GM21825 (cell line): ENCODE measurements at regions not wholly inside any gene's neighbourhood (a gene's known extent, or its start where the extent isn't known, plus 50 kb on each side); places are given as distances from the start of the nearest gene placed in this dataset.

Source experiments
- ATAC-seq: cut with Tn5 transposase; IDR thresholded peaks from one replicate; pipeline ENCODE4 v1.9.1; 2021; ENCODE audit warnings: mild to moderate bottlenecking, moderate library complexity; ENCODE audit not compliant: unreplicated experiment

DNA sequence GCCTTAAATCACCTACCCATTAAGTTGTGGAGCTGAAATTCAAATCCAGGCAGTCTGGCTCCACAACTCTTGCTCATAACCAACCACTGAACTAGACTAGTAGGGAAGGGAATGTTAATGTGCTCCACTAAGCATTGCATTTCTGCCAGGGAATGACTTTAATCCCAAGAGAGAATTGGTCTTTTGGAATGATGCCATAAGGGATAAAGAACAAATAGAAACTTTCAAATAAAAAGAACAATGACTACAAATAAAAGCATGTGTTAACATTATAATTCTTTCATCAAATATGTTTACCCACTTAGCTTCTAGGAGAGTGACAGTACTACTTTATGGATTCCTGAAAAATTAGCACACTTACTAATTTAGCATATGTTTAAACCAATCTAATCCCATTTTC, 905.9 kb downstream of the CENPC start:
- ATAC-seq: no peak

GRCh38 chr4:66636349-66636748, 909.0 kb downstream of the CENPC start:
- no peak for ATAC-seq

GRCh38 chr4:66633477-66633876, 911.8 kb downstream of the CENPC start:
- ATAC-seq: no peak

DNA sequence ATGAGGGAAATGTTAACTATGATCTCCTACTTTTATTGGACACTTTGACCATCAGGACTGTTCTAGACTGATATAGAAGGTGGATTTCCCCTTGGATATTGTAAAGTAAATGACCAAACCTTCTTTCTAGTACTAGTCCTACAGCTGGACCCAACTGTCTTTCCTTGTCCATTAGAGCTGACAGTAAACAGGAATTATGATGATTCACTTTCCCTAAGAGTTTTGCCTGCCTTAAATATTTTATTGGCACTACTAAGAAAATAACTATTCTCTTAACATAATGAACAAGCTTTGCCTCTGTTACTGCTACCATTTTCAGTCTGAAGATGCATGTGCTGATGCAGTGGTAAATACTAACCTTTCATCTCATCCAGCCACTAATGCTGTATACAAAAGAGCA, 915.4 kb downstream of the CENPC start:
- no peak for ATAC-seq

DNA sequence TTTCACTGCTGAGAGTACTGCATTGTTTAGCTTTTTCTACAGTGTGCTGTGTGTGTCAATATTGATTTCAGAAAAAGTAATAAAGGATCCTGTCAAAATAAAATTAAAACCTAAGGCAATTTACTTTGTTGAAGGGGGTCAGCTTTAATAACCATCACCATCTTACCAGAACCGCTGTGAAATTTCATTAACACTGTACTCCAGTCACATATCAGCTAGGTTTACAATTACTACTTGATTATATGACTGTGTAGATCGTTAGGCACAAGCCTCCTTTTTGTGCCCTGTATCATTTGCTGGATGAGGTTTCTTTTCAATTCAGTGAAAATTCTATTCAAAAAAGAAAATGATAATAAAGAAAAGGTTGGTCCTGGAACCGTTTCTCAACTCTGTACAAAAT, 917.2 kb downstream of the CENPC start:
- ATAC-seq: no peak

GRCh38 chr4:66625480-66625879, 919.8 kb downstream of the CENPC start:
- ATAC-seq: no peak

- ATAC-seq: no peak
Measured at GRCh38 chr4:66613591-66613990, 931.7 kb downstream of the CENPC start.

GRCh38 chr4:66609014-66609413, 936.3 kb downstream of the CENPC start:
- ATAC-seq: no peak

- no peak for ATAC-seq
Measured at GRCh38 chr4:66606908-66607307, 936.6 kb upstream of the EPHA5 start.

- no peak for ATAC-seq
Measured at GRCh38 chr4:66606215-66606614, 935.9 kb upstream of the EPHA5 start.

DNA sequence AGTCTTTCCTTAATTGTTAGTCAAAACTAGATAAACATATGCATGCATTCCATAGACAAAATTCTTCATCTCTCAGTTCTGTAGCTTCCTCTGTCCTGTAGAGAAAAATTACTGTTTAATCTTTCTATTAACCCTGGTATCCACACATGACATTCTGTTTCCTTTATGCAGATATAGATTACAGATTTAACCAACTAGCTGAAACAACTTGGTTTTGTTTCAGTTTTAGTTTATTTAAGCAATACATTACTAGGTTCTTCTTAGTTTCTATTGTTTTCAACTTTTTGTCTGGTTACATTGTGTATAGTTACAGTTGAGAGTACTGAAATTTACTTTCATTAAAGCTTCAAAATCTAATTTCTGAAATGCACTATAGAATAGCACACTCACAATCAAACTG, 933.9 kb upstream of the EPHA5 start:
- ATAC-seq: no peak

GRCh38 chr4:66602622-66603021, 932.3 kb upstream of the EPHA5 start:
- no peak for ATAC-seq

- ATAC-seq: no peak
Measured at GRCh38 chr4:66591968-66592367, 921.7 kb upstream of the EPHA5 start.

DNA sequence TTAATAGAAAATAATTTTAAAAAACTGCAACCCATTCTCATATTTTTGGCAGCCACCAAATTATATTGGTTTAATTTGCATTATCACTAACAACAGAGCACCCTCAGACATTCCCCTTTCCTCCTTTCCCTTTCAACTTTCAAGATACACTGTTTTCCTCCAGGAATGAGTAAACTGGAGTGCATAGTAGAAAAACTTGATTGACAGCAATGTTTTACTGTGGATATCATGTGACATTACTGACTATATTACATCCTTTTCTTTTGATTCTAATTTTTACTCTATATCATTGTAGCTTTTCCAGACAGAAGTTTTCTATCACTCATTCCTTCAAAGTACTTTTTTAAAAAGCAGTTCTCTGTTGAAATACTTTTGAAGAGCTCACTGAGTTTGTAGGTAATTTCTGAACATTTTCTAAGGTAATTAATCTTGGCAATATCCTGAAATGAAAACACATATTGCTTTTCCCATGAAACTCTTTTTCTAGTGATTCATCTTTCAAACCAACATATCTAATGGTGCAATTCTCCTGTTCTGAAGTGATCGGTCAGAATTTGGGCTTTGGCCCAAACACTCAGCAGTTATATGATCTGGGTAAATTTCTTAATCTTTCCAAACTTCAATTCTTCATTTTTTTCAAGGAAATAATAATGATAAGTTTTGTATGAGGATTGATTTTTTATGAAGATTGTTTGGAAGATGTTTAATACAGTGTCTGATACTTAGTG, 920.4 kb upstream of the EPHA5 start:
- no peak for ATAC-seq

GRCh38 chr4:66589183-66589582, 918.9 kb upstream of the EPHA5 start:
- ATAC-seq: no peak

DNA sequence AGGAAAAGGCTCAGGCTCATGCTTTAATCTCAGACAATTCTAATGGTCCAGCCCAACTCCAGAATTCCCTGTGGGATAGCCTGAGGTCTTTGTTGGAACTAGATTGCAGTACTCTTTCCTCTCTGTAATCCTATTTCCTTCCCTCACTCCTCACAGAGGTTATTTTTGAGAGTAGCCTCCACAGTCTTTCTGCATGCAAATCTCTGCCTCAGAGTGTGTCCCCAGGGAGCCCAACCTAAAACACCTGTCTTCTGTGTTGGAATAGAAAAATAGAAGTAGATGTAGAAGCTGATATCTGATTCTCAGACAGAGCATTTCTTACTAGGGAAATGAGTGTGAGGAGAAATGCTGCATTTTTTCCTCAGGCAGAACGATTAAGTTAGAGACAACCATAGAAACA, 915.5 kb upstream of the EPHA5 start:
- ATAC-seq: no peak

GRCh38 chr4:66577922-66578321, 907.6 kb upstream of the EPHA5 start:
- no peak for ATAC-seq

- no peak for ATAC-seq
Measured at GRCh38 chr4:66575008-66575696, 904.9 kb upstream of the EPHA5 start.

DNA sequence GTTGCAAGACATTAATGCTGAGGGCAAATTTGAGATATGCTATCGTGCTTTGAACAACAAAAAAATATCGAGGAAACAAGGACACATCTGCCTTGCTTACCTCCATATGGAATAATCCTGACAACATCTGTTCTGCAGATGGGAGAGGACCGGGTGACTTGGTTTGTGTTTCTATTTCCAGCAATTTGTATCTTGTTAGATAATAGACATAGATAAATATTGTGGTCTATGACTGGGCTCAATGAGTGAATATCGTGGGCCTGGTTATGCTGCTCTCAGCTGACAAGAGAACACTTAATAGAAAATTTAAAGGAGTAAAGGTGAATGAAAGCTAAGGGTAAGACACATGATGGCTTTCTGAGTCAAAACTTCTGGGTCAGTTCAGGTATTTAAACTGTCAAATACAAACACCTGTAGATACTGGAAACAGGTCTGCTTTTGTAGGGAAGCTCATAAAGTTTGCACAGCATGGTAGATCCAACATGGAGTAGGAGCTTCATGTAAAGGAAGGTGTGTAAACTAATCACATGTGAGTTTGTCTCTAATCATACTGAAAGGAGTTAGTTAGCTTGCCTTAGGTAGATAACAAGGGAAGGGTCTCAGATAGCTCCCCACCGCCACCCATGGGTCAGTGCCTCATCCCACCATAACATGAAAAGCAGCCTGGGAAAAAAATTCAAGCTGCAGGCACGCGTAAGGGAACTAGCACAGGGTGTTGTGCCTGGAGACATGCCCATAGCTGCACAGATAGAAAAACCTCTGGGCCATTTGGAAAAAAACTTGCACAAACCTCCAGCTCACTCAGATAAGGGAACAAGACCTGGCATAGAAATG, 904.1 kb upstream of the EPHA5 start:
- ATAC-seq: no peak

- no peak for ATAC-seq
Measured at GRCh38 chr4:66572949-66573348, 902.7 kb upstream of the EPHA5 start.

DNA sequence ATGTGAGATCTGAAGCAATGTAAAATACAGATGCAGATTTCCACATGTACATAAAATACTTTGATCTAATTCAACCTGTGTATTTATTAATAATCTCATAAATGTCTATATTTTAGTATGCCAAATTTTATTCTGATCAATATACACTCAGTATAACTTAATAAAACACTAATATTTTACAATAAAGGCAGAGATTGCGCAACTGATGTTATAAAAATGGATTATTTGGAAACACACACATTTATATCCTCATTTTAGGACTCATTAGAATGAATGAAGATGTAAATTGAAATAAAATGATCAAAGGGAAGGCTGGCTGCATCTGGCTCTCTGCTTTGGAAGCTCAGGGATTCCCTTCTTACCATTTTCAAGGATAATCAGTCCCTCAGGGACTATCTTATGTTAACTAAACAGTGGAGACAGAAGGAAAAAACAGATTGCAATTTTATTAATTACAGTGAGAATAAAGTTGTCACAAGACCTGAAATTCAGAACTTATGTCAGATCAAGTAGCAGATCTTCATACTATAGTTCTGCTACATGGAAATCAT, 900.9 kb upstream of the EPHA5 start:
- no peak for ATAC-seq

DNA sequence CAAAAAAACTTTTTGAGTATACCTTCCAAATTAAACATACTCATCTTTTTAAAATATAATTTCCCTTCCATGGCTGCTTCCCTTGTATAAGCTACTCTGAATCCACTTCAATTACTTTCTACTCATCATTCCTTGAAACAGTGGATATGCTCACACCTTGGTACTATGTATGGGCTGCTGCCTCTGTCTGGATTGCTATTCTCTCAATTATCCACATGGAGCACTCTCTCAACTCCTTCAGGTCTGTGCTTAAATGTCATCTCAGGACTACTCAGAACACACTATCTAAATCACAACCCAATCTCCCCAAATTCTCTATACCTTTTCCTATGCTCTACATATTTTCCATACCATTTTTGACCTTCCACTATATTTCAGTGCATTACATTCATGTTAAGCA, 898.9 kb upstream of the EPHA5 start:
- no peak for ATAC-seq
